GM20000 (cell line): ENCODE measurements at regions not wholly inside any gene's neighbourhood (a gene's known extent, or its start where the extent isn't known, plus 50 kb on each side); places are given as distances from the start of the nearest gene placed in this dataset.

Experiments
- DNase-seq: peaks from one replicate; pipeline ENCODE4 v3.0.0; 2012; ENCODE audit warnings: low spot score
- CTCF ChIP-seq: IDR thresholded peaks from 2 replicates; pipeline ENCODE4 v1.5.1; 2012; ENCODE audit warnings: mild to moderate bottlenecking, control low read depth; ENCODE audit errors: extremely low read depth, missing control alignments

GRCh38 chr9:120338340-120338739 is 241.6 kb downstream of the CDK5RAP2 start:
- TF ChIP-seq CTCF, result no peak
- DNase-seq, result no peak

DNA sequence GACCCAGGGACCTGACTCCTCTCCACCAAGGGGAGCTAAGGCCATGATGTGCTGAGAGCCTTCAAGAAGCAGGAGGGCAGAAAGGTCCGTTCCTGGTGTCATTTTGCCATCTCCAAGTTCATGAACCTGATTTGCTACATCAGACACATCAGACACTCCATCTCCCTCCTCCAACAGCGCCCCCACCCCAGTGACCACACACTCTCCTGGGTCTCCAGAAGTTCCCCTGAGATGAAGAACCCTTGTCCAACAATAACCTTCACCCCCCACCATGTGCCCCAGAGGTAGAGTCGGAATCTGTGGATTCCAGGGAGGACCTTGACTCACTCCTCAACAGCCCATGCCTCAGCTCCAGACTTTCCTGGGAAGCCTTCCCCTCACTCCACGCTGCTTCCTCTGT is 242.8 kb downstream of the CDK5RAP2 start:
- no peak for DNase-seq
- no peak for TF ChIP-seq CTCF

DNA sequence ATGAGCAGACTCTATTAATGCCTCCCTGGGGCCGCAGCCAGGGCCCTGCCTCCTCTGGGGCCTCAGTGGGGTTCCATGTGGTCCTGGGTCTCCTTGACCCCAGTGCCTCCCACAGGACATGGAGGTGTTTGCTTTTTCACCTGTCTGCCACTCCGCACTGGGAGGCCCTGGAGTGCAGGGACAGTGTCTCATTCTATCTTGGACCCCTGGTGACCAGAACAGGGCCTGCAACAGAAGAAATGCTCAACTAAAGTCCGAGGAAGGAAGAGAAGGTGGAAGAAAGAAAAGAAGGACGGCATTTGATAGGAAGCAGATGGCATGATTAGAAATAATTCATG is 243.2 kb downstream of the CDK5RAP2 start:
- TF ChIP-seq CTCF, result no peak

GRCh38 chr9:120336021-120336752 is 243.8 kb downstream of the CDK5RAP2 start:
- DNase-seq, result no peak
- no peak for TF ChIP-seq CTCF

More for the DNA sequence above, 243.2 kb downstream of the CDK5RAP2 start:
- no peak for DNase-seq

DNA sequence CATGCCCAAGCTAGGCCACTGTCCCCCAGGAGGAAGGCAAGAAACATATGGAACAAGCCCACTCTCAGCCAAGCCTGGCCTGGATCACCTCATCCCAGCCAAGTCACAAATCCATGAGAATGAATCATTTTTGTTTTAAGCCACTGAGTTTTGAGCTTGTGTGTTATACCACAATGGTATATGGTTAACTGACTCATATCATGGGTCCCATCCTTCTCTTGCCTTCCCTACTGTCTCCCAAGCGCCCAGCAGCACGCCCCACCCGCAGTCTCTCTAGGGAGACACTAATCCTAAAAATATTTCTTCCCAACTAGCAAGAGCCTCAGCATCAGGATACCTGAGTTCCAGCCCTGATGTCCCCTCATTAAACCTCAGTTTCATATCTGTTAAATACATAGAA is 248.1 kb downstream of the CDK5RAP2 start:
- DNase-seq, result no peak
- TF ChIP-seq CTCF, result no peak

DNA sequence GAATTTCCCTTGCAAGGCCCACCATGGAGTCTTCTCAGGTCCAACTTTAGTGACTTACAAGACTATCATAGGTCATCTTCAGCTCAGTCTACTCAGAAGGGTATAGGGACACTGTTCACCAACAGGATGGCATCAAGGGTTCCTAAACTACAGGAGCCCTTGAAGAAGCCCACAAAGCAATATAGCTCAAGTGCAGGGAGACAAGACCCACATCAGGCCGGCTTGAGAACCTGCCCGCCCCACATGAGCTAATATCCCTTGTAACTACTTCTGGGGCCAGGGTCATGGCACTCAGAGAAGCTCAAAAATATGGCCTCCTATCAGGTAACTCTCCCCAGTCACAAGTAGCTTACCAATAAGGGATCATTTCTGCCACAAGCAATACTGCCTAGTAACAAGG is 249.9 kb downstream of the CDK5RAP2 start:
- TF ChIP-seq CTCF, result no peak
- no peak for DNase-seq

DNA sequence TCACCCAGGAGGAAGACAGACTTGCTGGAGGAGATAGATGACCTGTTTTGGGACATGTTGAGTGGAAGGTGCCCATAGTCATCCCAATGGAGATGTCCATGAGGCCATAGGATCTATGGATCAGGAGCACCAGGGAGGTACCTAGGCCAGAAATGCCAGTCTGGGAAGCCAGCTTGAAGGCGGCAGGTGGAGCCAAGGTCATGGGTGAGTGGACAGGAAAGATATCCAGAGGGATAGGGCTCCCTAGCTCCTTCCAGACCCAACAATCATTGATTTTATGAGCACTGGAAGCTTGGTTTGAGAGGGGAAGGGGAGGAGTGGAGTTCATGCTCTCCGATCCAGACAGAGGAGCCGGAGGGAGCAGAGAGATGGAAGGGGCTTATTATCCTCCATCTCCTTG is 252.6 kb downstream of the CDK5RAP2 start:
- no peak for TF ChIP-seq CTCF
- DNase-seq, result no peak
